NCI-H1105 (cell line): ENCODE measurements at regions not wholly inside any gene's neighbourhood (a gene's known extent, or its start where the extent isn't known, plus 50 kb on each side); places are given as distances from the start of the nearest gene placed in this dataset.
"Not testable (repeated sequence)": the region's sequence is repeated elsewhere in the genome, so short reads cannot be mapped to it uniquely, and the experiment has no call there.

Source experiments
- DNase-seq: peaks from one replicate; lab custom pipeline; 2025; lab: John Stamatoyannopoulos, UW

- DNase-seq: no peak
Observed at GRCh38 chr1:218874801-218875400, 298.8 kb upstream of the LYPLAL1 start.

GRCh38 chr1:218878369-218878768, 295.3 kb upstream of the LYPLAL1 start:
- DNase-seq: no peak

GRCh38 chr1:218880484-218881060, 293.1 kb upstream of the LYPLAL1 start:
- no peak for DNase-seq

- no peak for DNase-seq
Observed at GRCh38 chr1:218882454-218882853, 291.2 kb upstream of the LYPLAL1 start.

- no peak for DNase-seq
Observed at GRCh38 chr1:218886101-218886871, 287.4 kb upstream of the LYPLAL1 start.

- no peak for DNase-seq
Observed at GRCh38 chr1:218887141-218887925, 286.3 kb upstream of the LYPLAL1 start.

- DNase-seq: no peak
Observed at GRCh38 chr1:218890451-218890850, 283.2 kb upstream of the LYPLAL1 start.

- DNase-seq: no peak
Observed at GRCh38 chr1:218891577-218891976, 282.1 kb upstream of the LYPLAL1 start.

- no peak for DNase-seq
Observed at GRCh38 chr1:218895064-218895587, 278.6 kb upstream of the LYPLAL1 start.

- no peak for DNase-seq
Observed at GRCh38 chr1:218896202-218896601, 277.5 kb upstream of the LYPLAL1 start.

GRCh38 chr1:218898921-218899320, 274.8 kb upstream of the LYPLAL1 start:
- no peak for DNase-seq

- DNase-seq: no peak
Observed at GRCh38 chr1:218900615-218901014, 273.1 kb upstream of the LYPLAL1 start.

GRCh38 chr1:218904416-218904815, 269.3 kb upstream of the LYPLAL1 start:
- DNase-seq: no peak

GRCh38 chr1:218916720-218917119, 257.0 kb upstream of the LYPLAL1 start:
- DNase-seq: no peak

GRCh38 chr1:218917656-218918055, 256.0 kb upstream of the LYPLAL1 start:
- no peak for DNase-seq

- no peak for DNase-seq
Observed at GRCh38 chr1:218925777-218926176, 247.9 kb upstream of the LYPLAL1 start.

- no peak for DNase-seq
Observed at GRCh38 chr1:218926631-218927030, 247.0 kb upstream of the LYPLAL1 start.

- no peak for DNase-seq
Observed at GRCh38 chr1:218930000-218930399, 243.7 kb upstream of the LYPLAL1 start.

GRCh38 chr1:218930472-218931241, 243.0 kb upstream of the LYPLAL1 start:
- no peak for DNase-seq

- DNase-seq: no peak
Observed at GRCh38 chr1:218931324-218931723, 242.4 kb upstream of the LYPLAL1 start.

- DNase-seq: no peak
Observed at GRCh38 chr1:218933513-218933912, 240.2 kb upstream of the LYPLAL1 start.

GRCh38 chr1:218935408-218935807, 238.3 kb upstream of the LYPLAL1 start:
- not testable (repeated sequence) for DNase-seq
